ENCODE measurements at regions not wholly inside any gene's neighbourhood (a gene's known extent, or its start where the extent isn't known, plus 50 kb on each side); places are given as distances from the start of the nearest gene placed in this dataset.

DNA sequence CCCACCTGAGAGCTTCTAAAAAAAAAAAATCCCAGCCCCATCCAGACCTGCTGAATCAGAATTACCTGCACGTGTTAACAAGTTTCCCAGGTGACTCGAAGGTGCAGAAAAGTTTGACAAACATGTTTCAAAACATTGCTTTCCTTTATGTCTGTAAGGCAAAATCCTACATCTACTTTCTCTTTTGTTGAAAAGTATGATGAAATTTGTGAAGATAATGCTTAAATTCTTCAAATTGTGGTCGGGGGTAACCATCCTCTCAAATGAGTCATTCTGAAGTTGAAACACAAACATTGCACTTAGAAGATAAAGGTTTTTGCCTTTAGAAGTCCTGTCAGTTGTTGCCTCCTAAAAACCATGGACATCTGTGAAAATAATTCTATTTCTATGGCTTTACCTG, 429.7 kb downstream of the EPHA7 start:
- TF ChIP-seq, protein P1, sequence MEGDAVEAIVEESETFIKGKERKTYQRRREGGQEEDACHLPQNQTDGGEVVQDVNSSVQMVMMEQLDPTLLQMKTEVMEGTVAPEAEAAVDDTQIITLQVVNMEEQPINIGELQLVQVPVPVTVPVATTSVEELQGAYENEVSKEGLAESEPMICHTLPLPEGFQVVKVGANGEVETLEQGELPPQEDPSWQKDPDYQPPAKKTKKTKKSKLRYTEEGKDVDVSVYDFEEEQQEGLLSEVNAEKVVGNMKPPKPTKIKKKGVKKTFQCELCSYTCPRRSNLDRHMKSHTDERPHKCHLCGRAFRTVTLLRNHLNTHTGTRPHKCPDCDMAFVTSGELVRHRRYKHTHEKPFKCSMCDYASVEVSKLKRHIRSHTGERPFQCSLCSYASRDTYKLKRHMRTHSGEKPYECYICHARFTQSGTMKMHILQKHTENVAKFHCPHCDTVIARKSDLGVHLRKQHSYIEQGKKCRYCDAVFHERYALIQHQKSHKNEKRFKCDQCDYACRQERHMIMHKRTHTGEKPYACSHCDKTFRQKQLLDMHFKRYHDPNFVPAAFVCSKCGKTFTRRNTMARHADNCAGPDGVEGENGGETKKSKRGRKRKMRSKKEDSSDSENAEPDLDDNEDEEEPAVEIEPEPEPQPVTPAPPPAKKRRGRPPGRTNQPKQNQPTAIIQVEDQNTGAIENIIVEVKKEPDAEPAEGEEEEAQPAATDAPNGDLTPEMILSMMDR (IDR thresholded peaks at IDR 0.05): no peak
- no peak for TF ChIP-seq POLR2A (IDR thresholded peaks at IDR 0.05)
